ENCODE measurements at regions not wholly inside any gene's neighbourhood (a gene's known extent, or its start where the extent isn't known, plus 50 kb on each side); places are given as distances from the start of the nearest gene placed in this dataset.

DNA sequence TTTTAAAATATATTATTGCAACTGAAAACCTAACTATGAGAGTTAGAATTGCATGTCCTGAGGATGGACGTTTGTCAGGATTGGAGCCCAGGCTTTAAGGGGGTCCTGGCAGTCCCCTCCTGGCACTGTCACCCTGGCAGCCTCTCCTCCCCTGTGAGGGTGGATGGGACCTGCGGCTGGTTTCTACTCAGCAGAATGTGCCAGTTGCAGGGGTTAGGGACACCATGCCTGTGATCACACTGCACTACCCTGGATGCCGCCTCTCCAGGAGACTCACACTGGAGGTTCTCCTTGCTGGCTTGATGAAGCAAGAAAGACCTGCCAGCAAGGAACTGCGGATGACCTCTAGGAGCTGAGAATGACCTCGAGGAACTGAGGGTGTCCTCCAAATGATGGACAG lies 356.7 kb upstream of the MYT1L start:
- H3K27ac Mint-ChIP-seq = no peak overlapping the region
- DNase-seq (ENCODE audit: low spot score, unreplicated experiment) = no peak
- H3K4me1 Mint-ChIP-seq (ENCODE audit: low read depth) = peaks cover 2% of the 10 kb centered on the region
- TF ChIP-seq CTCF (IDR thresholded peaks at IDR 0.05; ENCODE audit: unreplicated experiment) = no peak
- peaks cover 15% of the 10 kb centered on the region for H3K27me3 Mint-ChIP-seq
- no peaks in the 10 kb centered on the region for H3K36me3 Mint-ChIP-seq (ENCODE audit: insufficient read depth)
- no peak overlapping the region for H3K4me3 Mint-ChIP-seq (ENCODE audit: low read depth)
- H3K9me3 Mint-ChIP-seq (ENCODE audit: low read depth) = no peaks in the 10 kb centered on the region

DNA sequence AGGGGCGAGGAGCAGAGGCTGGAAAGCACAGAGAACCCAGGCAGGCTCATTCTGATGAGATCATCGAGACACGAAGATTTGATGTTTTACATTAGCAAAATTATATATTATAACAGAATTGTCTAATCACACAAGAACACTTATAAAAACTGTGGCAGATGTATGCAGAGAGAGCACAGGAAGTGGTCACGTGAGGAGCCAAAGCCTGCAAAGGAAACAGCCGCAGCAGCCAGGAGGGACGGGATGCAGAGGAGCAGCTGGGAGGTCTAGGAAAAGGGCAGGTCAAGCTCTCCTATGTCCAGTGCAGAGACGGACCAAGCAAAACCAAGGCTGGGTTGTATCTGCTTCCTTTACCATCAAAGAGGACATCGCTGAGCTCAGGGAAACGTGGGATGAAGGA lies 355.1 kb upstream of the MYT1L start:
- peaks cover 7% of the 10 kb centered on the region for H3K4me1 Mint-ChIP-seq (ENCODE audit: low read depth)
- no peak overlapping the region for H3K27ac Mint-ChIP-seq
- DNase-seq (ENCODE audit: low spot score, unreplicated experiment) = no peak

GRCh38 chr2:2683606-2684224 lies 352.6 kb upstream of the MYT1L start:
- peak overlapping the region; percentile 20 for H3K27ac Mint-ChIP-seq
- no peak for DNase-seq (ENCODE audit: low spot score, unreplicated experiment)
- H3K4me3 Mint-ChIP-seq (ENCODE audit: low read depth) = no peak overlapping the region
- H3K9me3 Mint-ChIP-seq (ENCODE audit: low read depth) = no peaks in the 10 kb centered on the region
- TF ChIP-seq CTCF (IDR thresholded peaks at IDR 0.05; ENCODE audit: unreplicated experiment) = no peak
- H3K27me3 Mint-ChIP-seq = peaks cover 13% of the 10 kb centered on the region
- peaks cover 7% of the 10 kb centered on the region for H3K4me1 Mint-ChIP-seq (ENCODE audit: low read depth)
- no peaks in the 10 kb centered on the region for H3K36me3 Mint-ChIP-seq (ENCODE audit: insufficient read depth)

More for the DNA sequence above, 355.1 kb upstream of the MYT1L start:
- Mint-ChIP-seq H3K4me3 (ENCODE audit: low read depth) (no peak overlapping the region), H3K36me3 (ENCODE audit: insufficient read depth) (no peaks in the 10 kb centered on the region), H3K9me3 (ENCODE audit: low read depth) (no peaks in the 10 kb centered on the region), H3K27me3 (peaks cover 15% of the 10 kb centered on the region)
- no peak for TF ChIP-seq CTCF (IDR thresholded peaks at IDR 0.05; ENCODE audit: unreplicated experiment)

DNA sequence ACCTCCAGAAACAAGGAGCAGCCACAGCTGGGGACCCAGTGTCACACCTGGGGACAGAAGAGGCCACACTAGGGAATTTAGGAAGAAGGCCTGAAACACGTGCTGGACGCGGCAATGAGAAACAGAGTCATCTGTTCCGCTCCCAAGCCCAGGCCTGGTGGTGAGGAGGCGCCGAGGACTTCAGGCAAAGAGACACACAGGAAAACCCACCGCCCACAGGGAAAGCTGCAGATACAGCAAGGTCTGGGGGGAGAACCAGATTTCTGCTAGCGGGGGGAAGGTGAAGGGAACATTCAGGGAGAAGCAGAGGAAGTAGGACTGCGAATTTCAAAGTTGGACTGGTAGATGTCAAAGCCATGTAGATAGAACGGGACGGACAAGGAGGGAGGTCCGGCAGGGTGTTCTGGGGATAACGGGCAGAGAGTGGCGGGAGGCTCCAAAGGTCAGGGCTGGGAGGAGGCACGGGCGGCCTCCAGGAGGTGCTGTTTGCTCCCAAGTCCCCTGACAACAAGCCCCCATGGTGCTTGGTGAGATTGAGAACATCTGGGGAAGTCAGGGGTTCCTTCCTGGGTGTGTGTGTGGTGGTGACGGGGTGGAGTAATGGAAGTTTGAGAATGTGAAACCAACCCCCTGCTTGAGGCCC lies 351.7 kb upstream of the MYT1L start:
- H3K27me3 Mint-ChIP-seq = peaks cover 10% of the 10 kb centered on the region
- DNase-seq (ENCODE audit: low spot score, unreplicated experiment) = no peak
- no peak for TF ChIP-seq CTCF (IDR thresholded peaks at IDR 0.05; ENCODE audit: unreplicated experiment)
- H3K4me1 Mint-ChIP-seq (ENCODE audit: low read depth) = peaks cover 7% of the 10 kb centered on the region
- no peaks in the 10 kb centered on the region for H3K36me3 Mint-ChIP-seq (ENCODE audit: insufficient read depth)
- H3K9me3 Mint-ChIP-seq (ENCODE audit: low read depth) = no peaks in the 10 kb centered on the region
- peak overlapping the region; percentile 31 for H3K27ac Mint-ChIP-seq
- H3K4me3 Mint-ChIP-seq (ENCODE audit: low read depth) = no peak overlapping the region

- Mint-ChIP-seq H3K9me3 (ENCODE audit: low read depth) (no peaks in the 10 kb centered on the region), H3K27ac (no peak overlapping the region), H3K36me3 (ENCODE audit: insufficient read depth) (no peaks in the 10 kb centered on the region), H3K4me3 (ENCODE audit: low read depth) (no peak overlapping the region), H3K4me1 (ENCODE audit: low read depth) (peaks cover 7% of the 10 kb centered on the region), H3K27me3 (peaks cover 10% of the 10 kb centered on the region)
- TF ChIP-seq CTCF (IDR thresholded peaks at IDR 0.05; ENCODE audit: unreplicated experiment) = no peak
- DNase-seq (ENCODE audit: low spot score, unreplicated experiment) = no peak
Observed at GRCh38 chr2:2681711-2682251, 350.7 kb upstream of the MYT1L start.

Data from progenitor cell of endocrine pancreas (in vitro differentiated cells).